ENCODE measurements at regions not wholly inside any gene's neighbourhood (a gene's known extent, or its start where the extent isn't known, plus 50 kb on each side); places are given as distances from the start of the nearest gene placed in this dataset.
A peak's percentile ranks its signal among the peaks of the same experiment; 100 is the strongest.

DNA sequence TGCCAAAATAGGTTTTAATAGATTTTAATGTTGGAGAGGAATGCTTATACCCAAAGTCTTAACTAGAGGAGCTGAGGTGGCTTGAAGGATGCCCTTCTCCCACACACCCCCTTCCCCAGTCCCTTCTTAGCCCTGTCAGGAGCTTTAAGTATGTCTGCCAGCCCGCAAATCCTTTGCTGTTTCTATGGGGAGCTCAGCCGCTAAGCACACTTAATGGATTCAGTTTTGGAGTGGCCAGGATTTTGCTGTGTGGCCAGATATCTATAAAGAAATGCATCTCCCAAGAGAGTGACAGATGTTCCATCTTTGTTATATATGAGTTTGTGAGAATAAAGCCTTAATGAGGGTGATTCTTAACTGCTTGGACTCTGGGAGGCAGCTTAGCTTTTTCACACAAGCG lies 152.9 kb upstream of the ZNF32 start:
- no peak for TF ChIP-seq Cebpa-rat (IDR thresholded peaks at IDR 0.05)
- Histone ChIP-seq H3K27ac (peak overlapping the region in 3 of 11 experiments; percentile 20 to 26 (median 20); a peak in 3 of 22 replicates), H3K9ac (no peak overlapping the region), H4K20me1 (no peaks in the 10 kb centered on the region), H3K27me3 (no peaks in the 10 kb centered on the region), H3K36me3 (no peaks in the 10 kb centered on the region), H3K9me3 (replicated peaks in 1 of 11) (no peaks in the 10 kb centered on the region), H3K4me3 (no peak overlapping the region), H3K4me1 (peaks cover 16 to 56% (median 33%) of the 10 kb centered on the region in 10 experiments), H3K4me2 (peak overlapping the region; percentile 25 to 72 (median 45))

DNA sequence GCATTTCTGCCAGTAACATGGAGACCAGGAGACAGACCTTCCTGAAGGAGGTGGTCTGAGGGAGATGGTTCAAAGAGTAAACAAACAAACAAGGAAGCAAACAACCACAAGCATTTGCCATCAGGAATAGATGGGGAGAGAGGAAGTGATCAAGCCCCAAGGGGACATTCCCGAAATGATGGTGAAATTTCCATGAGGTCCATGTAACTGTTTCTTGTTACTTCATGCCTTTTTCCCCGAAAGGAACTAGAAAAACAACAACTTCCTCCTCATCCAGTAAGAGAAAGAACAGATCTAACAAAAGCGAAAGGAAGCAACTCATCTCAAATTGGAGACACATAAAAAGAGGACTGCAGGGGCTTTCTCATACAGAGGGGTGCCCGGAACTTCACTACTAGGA lies 152.5 kb upstream of the ZNF32 start:
- Histone ChIP-seq H3K4me2 (peak overlapping the region; percentile 25 to 72 (median 45)), H3K4me1 (peaks cover 16 to 51% (median 31%) of the 10 kb centered on the region in 10 experiments), H3K9ac (no peak overlapping the region), H4K20me1 (no peaks in the 10 kb centered on the region), H3K27ac (peak overlapping the region in 2 of 11 experiments; percentile 20 to 26; a peak in 2 of 22 replicates), H3K27me3 (no peaks in the 10 kb centered on the region), H3K4me3 (no peak overlapping the region), H3K36me3 (no peaks in the 10 kb centered on the region), H3K9me3 (replicated peaks in 1 of 11) (no peaks in the 10 kb centered on the region)
- no peak for TF ChIP-seq Cebpa-rat (IDR thresholded peaks at IDR 0.05)

DNA sequence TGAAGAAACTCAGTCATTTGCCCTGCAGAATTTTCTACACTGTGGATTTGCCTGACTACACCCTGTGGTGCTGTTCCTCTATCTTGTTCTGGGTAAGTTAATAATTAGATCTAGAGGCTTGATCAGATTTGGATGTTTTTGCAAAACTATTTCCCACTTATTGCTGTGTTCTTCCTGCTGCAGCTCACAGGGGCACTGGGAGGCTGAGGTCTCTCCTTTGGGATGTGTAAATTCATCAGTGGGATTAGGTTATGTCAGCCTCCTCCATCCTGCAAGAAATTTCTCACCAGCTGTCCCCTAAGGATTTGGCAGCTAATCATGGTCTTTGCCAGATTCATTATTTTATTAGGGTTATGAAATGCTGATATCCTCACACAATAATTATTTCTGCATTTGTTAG lies 148.1 kb upstream of the ZNF32 start:
- H3K36me3 ChIP-seq = no peaks in the 10 kb centered on the region

DNA sequence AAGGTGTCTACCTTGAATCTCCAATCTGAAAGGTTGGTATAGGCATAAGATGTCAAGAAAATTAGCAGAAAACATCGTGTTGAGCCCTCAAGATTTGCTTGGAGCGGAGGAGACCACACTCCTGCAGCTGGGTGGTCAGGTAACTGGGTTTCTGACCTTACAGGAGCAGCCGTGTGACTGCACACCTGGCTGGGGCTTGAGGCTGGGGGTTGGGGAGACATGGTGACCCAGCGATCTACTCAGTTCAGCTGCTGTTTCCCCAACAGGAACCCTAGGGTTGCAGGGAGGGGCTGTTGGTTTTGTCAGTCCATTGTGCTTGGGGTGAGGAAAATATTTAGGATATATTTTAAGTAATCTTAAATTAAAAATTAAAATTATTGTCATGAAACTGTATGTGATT lies 147.0 kb upstream of the ZNF32 start:
- H3K36me3 ChIP-seq = no peaks in the 10 kb centered on the region
- no peaks in the 10 kb centered on the region for H4K20me1 ChIP-seq
- no peak overlapping the region for H3K9ac ChIP-seq
- peaks cover 0 to 9% (median 0%) of the 10 kb centered on the region in 11 experiments; a peak in 3 of 22 replicates for H3K9me3 ChIP-seq (replicated peaks in 1 of 11)
- peaks cover 0 to 10% (median 2%) of the 10 kb centered on the region in 10 experiments; a peak in 6 of 20 replicates for H3K4me1 ChIP-seq
- no peak for TF ChIP-seq Cebpa-rat (IDR thresholded peaks at IDR 0.05)
- no peaks in the 10 kb centered on the region for H3K27me3 ChIP-seq
- no peak overlapping the region for H3K4me3 ChIP-seq
- H3K27ac ChIP-seq = no peak overlapping the region
- no peak overlapping the region for H3K4me2 ChIP-seq

More for the DNA sequence above, 148.1 kb upstream of the ZNF32 start:
- Histone ChIP-seq H3K4me2 (no peak overlapping the region), H3K4me1 (peaks cover 9 to 22% (median 14%) of the 10 kb centered on the region in 10 experiments), H3K4me3 (no peak overlapping the region), H3K9me3 (replicated peaks in 1 of 11) (peaks cover 0 to 9% (median 0%) of the 10 kb centered on the region in 11 experiments; a peak in 3 of 22 replicates), H3K27ac (no peak overlapping the region), H3K9ac (no peak overlapping the region), H4K20me1 (no peaks in the 10 kb centered on the region), H3K27me3 (no peaks in the 10 kb centered on the region)
- no peak for TF ChIP-seq Cebpa-rat (IDR thresholded peaks at IDR 0.05)

DNA sequence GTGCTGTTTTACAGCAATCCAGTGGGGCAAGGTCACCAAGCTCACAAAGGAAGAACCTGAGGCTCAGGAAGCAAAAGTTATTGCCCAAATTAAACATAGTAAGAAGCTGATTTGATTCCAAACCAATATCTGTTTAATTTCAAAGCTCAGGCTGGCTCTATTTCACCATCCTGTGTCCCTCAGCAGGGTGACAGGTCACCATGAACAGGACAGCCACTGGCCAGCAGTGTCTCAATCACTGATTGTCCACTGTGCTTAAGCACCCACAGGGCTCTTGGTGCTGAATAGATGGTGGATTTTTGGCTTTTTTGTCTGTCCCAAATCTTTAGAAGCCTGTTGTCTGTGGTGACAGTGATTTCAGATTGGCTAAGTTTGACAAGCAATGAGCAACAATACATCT lies 146.4 kb upstream of the ZNF32 start:
- peaks cover 0 to 9% (median 0%) of the 10 kb centered on the region in 10 experiments; a peak in 5 of 20 replicates for H3K4me1 ChIP-seq

DNA sequence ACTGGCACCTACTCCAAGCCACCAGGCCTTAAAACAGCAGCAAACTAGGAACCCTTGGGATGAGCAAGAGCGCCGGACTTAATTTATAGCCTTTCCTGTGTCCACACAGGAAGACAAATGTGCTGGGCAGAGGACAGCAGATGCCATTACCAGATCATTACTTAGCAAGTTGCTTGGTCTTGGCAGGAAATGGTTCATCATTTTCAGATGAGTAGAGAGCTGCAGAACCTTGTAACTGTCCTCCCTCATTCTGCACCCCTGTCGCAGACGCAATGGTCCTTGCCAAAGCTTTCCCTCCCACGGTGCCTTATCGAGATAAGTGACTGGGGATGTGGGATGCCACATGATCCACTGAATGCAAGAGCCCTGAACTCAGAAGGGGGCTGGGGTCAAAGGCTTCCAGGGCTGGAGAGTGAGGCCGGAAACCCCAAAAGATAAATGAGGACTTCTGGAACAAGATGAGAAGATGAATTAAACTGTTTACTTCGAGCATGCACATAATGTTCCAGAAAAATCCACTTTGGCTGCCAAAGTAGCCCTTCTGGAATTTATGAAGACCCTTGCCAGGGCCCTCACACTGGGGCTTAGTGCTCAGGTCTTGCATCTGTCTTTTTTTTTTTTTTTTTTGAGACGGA lies 145.6 kb upstream of the ZNF32 start:
- Histone ChIP-seq H4K20me1 (no peaks in the 10 kb centered on the region), H3K9ac (no peak overlapping the region), H3K27ac (no peak overlapping the region), H3K4me3 (no peak overlapping the region), H3K27me3 (no peaks in the 10 kb centered on the region), H3K4me1 (peaks cover 0 to 9% (median 0%) of the 10 kb centered on the region in 10 experiments; a peak in 3 of 20 replicates), H3K36me3 (no peaks in the 10 kb centered on the region), H3K4me2 (peak overlapping the region in 3 of 11 experiments; percentile 13 to 45 (median 15); a peak in 2 of 22 replicates), H3K9me3 (replicated peaks in 1 of 11) (peaks cover 0 to 9% (median 0%) of the 10 kb centered on the region in 11 experiments; a peak in 3 of 22 replicates)
- no peak for TF ChIP-seq Cebpa-rat (IDR thresholded peaks at IDR 0.05)

More for the DNA sequence above, 146.4 kb upstream of the ZNF32 start:
- H4K20me1 ChIP-seq = no peaks in the 10 kb centered on the region
- H3K27me3 ChIP-seq = no peaks in the 10 kb centered on the region
- H3K4me3 ChIP-seq = no peak overlapping the region
- no peak overlapping the region for H3K27ac ChIP-seq
- peaks cover 0 to 9% (median 0%) of the 10 kb centered on the region in 11 experiments; a peak in 3 of 22 replicates for H3K9me3 ChIP-seq (replicated peaks in 1 of 11)
- no peak overlapping the region for H3K9ac ChIP-seq
- no peaks in the 10 kb centered on the region for H3K36me3 ChIP-seq
- no peak for TF ChIP-seq Cebpa-rat (IDR thresholded peaks at IDR 0.05)
- H3K4me2 ChIP-seq = no peak overlapping the region

DNA sequence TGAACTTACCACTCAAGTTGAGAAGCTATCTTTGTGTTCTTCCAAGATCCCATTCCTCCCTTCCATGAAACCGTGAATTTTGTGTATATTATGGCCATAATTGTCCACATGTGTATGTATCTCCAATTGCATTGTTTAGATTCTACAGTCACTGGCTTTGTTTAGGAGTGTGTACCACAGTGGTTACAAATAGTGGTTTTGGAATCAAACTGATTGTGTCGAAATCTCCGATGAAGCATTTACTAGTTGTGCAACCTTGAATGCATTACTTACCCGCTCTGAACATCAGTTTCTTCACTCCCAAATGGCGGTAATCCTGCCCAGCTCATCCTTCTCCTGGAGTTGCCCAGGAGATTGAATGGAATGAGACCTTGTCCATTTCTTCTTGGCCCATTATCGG lies 145.0 kb upstream of the ZNF32 start:
- Histone ChIP-seq H3K4me3 (no peak overlapping the region), H3K9me3 (replicated peaks in 1 of 11) (peaks cover 0 to 9% (median 0%) of the 10 kb centered on the region in 11 experiments; a peak in 3 of 22 replicates), H3K9ac (no peak overlapping the region), H3K27ac (no peak overlapping the region), H3K27me3 (no peaks in the 10 kb centered on the region), H3K36me3 (no peaks in the 10 kb centered on the region), H3K4me1 (peaks cover 0 to 9% (median 0%) of the 10 kb centered on the region in 10 experiments; a peak in 3 of 20 replicates), H4K20me1 (no peaks in the 10 kb centered on the region), H3K4me2 (peak overlapping the region in 2 of 11 experiments; percentile 13 to 45; a peak in 2 of 22 replicates)
- peak in 2 of 11 experiments; percentile 18 to 52; a peak in 2 of 22 replicates for TF ChIP-seq Cebpa-rat (IDR thresholded peaks at IDR 0.05)

DNA sequence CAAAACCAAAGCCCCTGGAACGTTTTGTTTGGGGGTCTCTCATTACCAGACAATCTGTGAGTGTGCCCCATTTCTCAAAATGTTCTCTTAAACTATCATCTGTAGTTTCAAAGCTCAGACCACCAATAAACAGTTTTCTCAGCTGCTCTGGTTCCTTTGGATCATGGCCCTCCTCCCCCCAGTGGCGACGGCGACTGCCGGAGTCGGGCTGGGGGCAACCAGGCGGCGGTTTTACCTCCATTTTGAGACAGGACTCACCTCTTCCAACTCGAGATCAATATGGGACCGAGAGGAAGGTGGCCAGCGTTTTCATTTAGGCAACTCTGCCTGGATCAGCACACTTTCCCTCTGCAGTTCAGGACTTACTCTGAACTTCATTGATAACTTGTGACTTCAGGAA lies 141.5 kb upstream of the ZNF32 start:
- H3K9me3 ChIP-seq (replicated peaks in 1 of 11) = peaks cover 0 to 9% (median 0%) of the 10 kb centered on the region in 11 experiments; a peak in 3 of 22 replicates
- no peak for TF ChIP-seq Cebpa-rat (IDR thresholded peaks at IDR 0.05)
- H3K4me1 ChIP-seq = peaks cover 0 to 9% (median 0%) of the 10 kb centered on the region in 10 experiments; a peak in 3 of 20 replicates
- H3K27ac ChIP-seq = no peak overlapping the region
- H3K4me2 ChIP-seq = no peak overlapping the region
- no peaks in the 10 kb centered on the region for H3K36me3 ChIP-seq
- no peak overlapping the region for H3K9ac ChIP-seq
- H4K20me1 ChIP-seq = no peaks in the 10 kb centered on the region
- no peaks in the 10 kb centered on the region for H3K27me3 ChIP-seq
- H3K4me3 ChIP-seq = no peak overlapping the region

DNA sequence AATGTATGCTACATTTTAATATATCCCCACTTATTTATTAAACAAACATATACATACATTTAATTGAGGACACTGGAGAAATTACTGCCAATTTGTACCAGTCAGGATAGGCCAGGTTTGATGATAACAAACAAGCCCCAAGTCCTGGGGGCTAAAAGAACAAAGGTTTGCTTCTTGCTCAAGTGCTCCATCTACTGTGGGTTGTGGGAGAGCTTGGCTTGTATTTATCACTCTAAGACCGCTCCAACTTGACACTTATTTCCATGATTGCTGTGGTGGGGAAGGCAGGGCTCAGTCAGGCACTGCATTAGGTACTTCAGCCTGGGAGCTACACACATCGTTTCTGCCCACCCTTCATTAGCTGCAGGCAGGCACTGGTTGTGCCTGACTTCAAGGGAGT lies 136.6 kb upstream of the ZNF32 start:
- Histone ChIP-seq H3K36me3 (no peaks in the 10 kb centered on the region), H4K20me1 (no peaks in the 10 kb centered on the region), H3K4me3 (no peak overlapping the region), H3K27me3 (no peaks in the 10 kb centered on the region), H3K27ac (no peak overlapping the region), H3K9ac (no peak overlapping the region), H3K9me3 (replicated peaks in 1 of 11) (no peaks in the 10 kb centered on the region; a peak in 1 of 22 replicates), H3K4me1 (peaks cover 9 to 45% (median 35%) of the 10 kb centered on the region in 10 experiments; a peak in 19 of 20 replicates), H3K4me2 (no peak overlapping the region)
- no peak for TF ChIP-seq Cebpa-rat (IDR thresholded peaks at IDR 0.05)

Measured in BLaER1 treated with 17β-estradiol and CSF1 and Interleukin-3, amounts not matched to agents 10 nM and 100 nM (cell line).